Sigmoid colon (tissue), 6 donors: ENCODE measurements at regions not wholly inside any gene's neighbourhood (a gene's known extent, or its start where the extent isn't known, plus 50 kb on each side); places are given as distances from the start of the nearest gene placed in this dataset.
A peak's percentile ranks its signal among the peaks of the same experiment; 100 is the strongest.

ENCODE experiments used
- DNase-seq: peaks from one replicate; pipeline ENCODE4 v3.0.0-alpha.2; 2019
- H3K27ac ChIP-seq, 4 donors: fragments of 200-600 bp; sonication (generic); one replicate each; pipeline ENCODE4 v1.5.1; 2016 to 2019; ENCODE audit warnings: mild to moderate bottlenecking in 1 of 4
- H3K27me3 ChIP-seq, 3 donors: fragments of 200-600 bp; sonication (generic); one replicate each; pipeline ENCODE4 v1.5.1; 2019; ENCODE audit warnings: mild to moderate bottlenecking in 1 of 3
- H3K36me3 ChIP-seq, 4 donors: fragments of 200-600 bp; sonication (generic); one replicate each; pipeline ENCODE4 v1.5.1; 2016 to 2019
- H3K4me1 ChIP-seq, 4 donors: fragments of 200-600 bp; sonication (generic); one replicate each; pipeline ENCODE4 v1.5.1; 2017 to 2019
- H3K4me3 ChIP-seq, 4 donors: fragments of 200-600 bp; sonication (generic); one replicate each; pipeline ENCODE4 v1.5.1; 2017 to 2019; ENCODE audit warnings: mild to moderate bottlenecking in 2 of 4, moderate library complexity in 1 of 4
- H3K9me3 ChIP-seq, 4 donors: fragments of 200-600 bp in 3 of 4; sonication (generic) in 3 of 4; one replicate each; pipeline versions ENCODE4 v1.5.1 to v1.6.1; 2013 to 2019
- EP300 ChIP-seq, 4 donors: sonication (generic); formaldehyde crosslinking; IDR thresholded peaks; one replicate each; pipeline ENCODE4 v1.6.1; 2017; ENCODE audit warnings: antibody characterized with exemption in 4 of 4
- POLR2A ChIP-seq, 2 donors: fragments of 450-650 bp; IDR thresholded peaks; one replicate each; pipeline ENCODE4 v1.6.1; 2016; ENCODE audit warnings: antibody characterized with exemption in 2 of 2, mild to moderate bottlenecking in 2 of 2, moderate library complexity in 2 of 2
- POLR2AphosphoS5 ChIP-seq, 4 donors: sonication (generic); formaldehyde crosslinking; IDR thresholded peaks; one replicate each; pipeline ENCODE4 v1.6.1; 2017; ENCODE audit warnings: antibody characterized with exemption in 4 of 4
- WGBS, 2 donors: extraction: QIAGEN DNeasy Blood & Tissue Kit; methylation state at CpG; one replicate each; pipeline ENCODE4 v1.1.7; 2013; 5-methylcytosine and 5-hydroxymethylcytosine counted together
- intact Hi-C: fragments of 100-400 bp; cut with DNase I; formaldehyde crosslinking; loops from one replicate; pipeline ENCODE4 v1.15.1; 2023
- TF ChIP-seq, protein P1 (sequence below), 4 experiments: fragments of 450-650 bp in 3 of 4; fragments of 200-600 bp in 1 of 4; IDR thresholded peaks; one replicate each; pipeline ENCODE4 v1.5.1; 2016 to 2019; ENCODE audit warnings: antibody characterized with exemption in 4 of 4, mild to moderate bottlenecking in 3 of 4, moderate library complexity in 2 of 4
- donor health status: healthy with polysubstance abuse.
- donor health status: healthy.

DNA sequence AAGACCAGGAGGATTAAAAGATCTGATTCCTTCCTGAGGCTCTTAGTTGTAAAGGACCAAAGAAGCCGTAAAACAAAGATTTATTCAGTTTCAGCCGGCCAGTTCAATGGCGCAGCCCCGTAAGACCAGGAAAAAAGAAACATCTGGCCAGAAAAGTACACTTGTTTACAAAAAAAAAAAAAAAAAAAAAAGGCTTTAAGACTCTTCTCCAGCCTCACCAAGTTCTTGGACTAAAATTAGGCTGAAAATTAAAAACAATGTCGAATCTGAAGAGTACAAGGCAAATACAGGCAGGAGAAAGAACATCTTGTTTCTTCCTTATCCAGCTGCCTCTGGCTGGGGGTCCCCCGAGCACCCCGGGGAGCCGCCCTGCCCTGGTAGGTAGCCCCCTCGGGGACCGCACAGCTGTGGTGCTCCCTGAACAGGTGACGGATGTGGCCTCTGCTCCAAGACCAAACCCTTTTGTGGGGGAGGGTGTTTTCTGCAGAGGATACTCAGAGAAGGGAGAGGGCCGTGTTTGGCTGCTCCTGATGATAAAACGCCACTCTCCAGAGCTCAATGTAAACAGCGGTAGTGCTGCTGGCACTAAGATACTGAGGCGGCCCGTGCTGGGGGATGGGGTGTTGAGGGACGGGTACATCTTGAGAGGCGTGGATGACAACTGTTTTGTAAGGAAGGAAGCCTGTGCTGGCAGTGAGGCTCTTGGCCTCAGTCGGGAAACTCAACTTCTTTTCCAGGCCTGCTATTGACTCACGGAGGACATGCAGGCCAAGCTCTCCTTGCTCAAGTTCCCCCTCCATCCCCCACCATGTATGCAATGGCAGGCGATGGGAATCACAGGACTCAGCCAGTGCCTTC is 201.0 kb upstream of the DIO3 start:
- Histone ChIP-seq H3K4me3 (peak overlapping the region in 1 of 4 donors; percentile 13), H3K27ac (peak overlapping the region; percentile 74 to 93 (median 90)), H3K4me1 (peaks cover 6 to 78% (median 71%) of the 10 kb centered on the region in 4 donors), H3K27me3 (no peaks in the 10 kb centered on the region), H3K9me3 (no peaks in the 10 kb centered on the region), H3K36me3 (no peaks in the 10 kb centered on the region)
- peak; percentile 98 for DNase-seq
- peak; percentile 33 to 86 (median 74) for TF ChIP-seq EP300 (IDR thresholded peaks at IDR 0.05)
- TF ChIP-seq, protein P1, sequence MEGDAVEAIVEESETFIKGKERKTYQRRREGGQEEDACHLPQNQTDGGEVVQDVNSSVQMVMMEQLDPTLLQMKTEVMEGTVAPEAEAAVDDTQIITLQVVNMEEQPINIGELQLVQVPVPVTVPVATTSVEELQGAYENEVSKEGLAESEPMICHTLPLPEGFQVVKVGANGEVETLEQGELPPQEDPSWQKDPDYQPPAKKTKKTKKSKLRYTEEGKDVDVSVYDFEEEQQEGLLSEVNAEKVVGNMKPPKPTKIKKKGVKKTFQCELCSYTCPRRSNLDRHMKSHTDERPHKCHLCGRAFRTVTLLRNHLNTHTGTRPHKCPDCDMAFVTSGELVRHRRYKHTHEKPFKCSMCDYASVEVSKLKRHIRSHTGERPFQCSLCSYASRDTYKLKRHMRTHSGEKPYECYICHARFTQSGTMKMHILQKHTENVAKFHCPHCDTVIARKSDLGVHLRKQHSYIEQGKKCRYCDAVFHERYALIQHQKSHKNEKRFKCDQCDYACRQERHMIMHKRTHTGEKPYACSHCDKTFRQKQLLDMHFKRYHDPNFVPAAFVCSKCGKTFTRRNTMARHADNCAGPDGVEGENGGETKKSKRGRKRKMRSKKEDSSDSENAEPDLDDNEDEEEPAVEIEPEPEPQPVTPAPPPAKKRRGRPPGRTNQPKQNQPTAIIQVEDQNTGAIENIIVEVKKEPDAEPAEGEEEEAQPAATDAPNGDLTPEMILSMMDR (IDR thresholded peaks at IDR 0.05): no peak
- TF ChIP-seq POLR2AphosphoS5 (IDR thresholded peaks at IDR 0.05): peak; percentile 77 to 92 (median 90)
- WGBS, 2 donors: 34 to 40% methylated on average over 21 of the region's 21 CpGs
- intact Hi-C loops: loop anchor here (10.0 kb wide), 1 partner anchor 655 kb away; no protein-coding TSS in a partner anchor

DNA sequence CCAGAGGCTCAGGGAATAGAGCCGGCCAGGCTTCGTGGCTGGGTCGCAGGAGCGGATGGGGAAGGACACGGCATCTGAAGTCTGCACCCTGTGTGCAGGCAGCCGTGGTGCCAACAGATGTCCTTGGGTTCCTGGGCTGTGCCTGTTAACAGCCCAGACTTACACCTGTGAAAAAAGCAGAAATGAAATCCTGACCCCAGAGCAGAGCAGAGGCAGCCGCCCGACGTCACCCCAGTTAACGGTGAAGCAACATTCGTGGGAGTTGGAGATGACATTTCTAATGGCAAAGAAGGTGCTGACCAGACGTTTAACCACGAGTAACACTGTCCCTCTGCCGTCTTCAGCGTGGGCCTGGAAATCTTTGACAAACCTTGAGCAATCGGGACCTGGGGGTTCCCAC is 200.3 kb upstream of the DIO3 start:
- Histone ChIP-seq H3K4me3 (peak overlapping the region in 1 of 4 donors; percentile 3), H3K36me3 (no peaks in the 10 kb centered on the region), H3K9me3 (no peaks in the 10 kb centered on the region), H3K4me1 (peaks cover 6 to 85% (median 79%) of the 10 kb centered on the region in 4 donors), H3K27me3 (no peaks in the 10 kb centered on the region), H3K27ac (peak overlapping the region; percentile 74 to 93 (median 90))
- 62 to 84% methylated on average over 16 of the region's 16 CpGs for WGBS, 2 donors
- peak; percentile 75 for DNase-seq
- intact Hi-C loops: loop anchor here (10.0 kb wide), 1 partner anchor 656 kb away; no protein-coding TSS in a partner anchor
- TF ChIP-seq, protein P1 (IDR thresholded peaks at IDR 0.05): no peak
- TF ChIP-seq POLR2AphosphoS5 (IDR thresholded peaks at IDR 0.05): peak in 1 of 4 donors; percentile 39

DNA sequence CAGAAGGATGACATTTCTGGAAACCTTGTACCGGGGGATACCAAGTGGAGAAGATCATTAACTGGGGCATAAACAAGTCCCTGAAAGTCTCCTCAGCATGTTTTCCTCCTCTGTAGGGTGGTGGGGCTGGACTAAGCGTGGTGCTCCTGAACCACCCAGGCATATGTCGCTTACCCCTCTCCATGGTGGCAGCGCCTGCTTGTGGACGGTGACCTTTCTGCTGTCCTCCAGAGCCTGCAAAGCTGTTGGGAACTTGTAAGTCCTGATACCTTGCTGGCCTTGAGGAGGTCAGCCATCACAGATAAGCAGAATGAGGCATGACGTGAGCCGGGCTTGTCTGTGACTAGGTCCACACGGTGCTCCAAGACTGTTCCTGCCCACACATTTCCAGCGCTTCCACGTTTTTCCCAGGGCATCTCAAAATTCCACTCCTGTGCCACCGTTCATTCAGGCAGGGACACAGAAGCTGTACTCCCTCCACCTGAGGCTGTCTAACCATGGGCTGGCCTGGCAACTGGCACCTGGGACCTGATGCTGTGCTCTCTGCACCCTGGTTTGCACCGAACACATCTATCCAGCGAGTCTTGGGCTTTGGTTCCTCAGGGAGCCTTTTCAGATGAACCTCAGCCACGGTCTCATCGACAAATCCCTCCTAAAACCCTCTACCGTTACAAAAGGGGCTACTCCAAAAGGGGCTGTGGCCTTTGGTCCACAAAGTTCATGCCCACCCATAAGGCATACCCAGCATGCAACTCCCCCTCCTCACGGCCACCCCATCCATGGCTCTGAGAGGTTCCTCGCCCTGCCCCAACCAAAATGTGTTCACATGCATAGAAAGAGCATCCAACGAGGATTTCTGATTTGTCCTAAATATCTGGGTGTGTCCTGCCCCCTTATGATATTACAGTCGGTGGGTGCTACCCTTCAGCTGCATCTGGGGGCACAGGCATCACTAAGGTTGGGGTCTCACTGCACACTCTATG is 199.6 kb upstream of the DIO3 start:
- TF ChIP-seq EP300 (IDR thresholded peaks at IDR 0.05) (no peak), POLR2A (IDR thresholded peaks at IDR 0.05) (no peak), POLR2AphosphoS5 (IDR thresholded peaks at IDR 0.05) (no peak)
- TF ChIP-seq, protein P1 (IDR thresholded peaks at IDR 0.05): no peak
- DNase-seq: peak; percentile 61
- H3K27ac ChIP-seq: peak overlapping the region; percentile 74 to 93 (median 90)
- no peaks in the 10 kb centered on the region for H3K9me3 ChIP-seq
- intact Hi-C loops: loop anchor here (10.0 kb wide), 1 partner anchor 657 kb away; no protein-coding TSS in a partner anchor
- H3K27me3 ChIP-seq: no peaks in the 10 kb centered on the region
- H3K36me3 ChIP-seq: no peaks in the 10 kb centered on the region
- H3K4me3 ChIP-seq: no peak overlapping the region
- 86 to 90% methylated on average over 20 of the region's 20 CpGs for WGBS, 2 donors
- peaks cover 6 to 89% (median 82%) of the 10 kb centered on the region in 4 donors for H3K4me1 ChIP-seq

DNA sequence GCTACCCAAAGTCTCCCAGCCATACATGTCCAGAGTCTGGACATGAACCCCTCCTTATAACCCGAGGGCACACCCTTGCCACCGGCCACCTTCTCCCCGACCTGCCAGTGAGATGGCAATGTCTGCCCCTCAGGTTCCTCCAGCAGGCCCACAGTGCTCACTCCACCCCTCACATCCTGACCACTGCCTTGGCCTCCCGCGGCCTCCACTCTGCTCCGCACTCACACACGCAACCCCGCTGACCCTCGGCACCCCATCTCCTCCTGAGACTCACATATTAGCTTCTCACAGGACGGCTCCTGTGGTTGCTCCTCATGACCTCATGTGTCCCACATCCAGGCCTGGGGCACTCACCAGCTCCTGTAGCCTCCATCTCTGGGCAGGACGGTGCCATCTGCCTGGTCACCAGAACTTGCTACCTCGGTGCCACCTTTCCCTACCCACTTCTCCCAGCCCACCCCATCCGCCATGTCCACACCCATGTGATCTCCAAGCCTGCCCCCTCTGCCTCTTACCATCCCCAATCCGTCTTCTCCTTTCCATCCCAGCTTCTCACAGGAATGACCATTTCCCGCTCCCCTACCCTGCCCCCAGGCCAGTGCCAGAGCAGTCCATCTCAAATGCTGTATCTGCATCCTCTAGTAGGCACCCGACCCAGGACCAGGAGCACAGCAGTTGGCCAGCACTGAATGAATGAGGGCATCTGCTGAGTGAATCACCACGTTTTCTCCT is 198.6 kb upstream of the DIO3 start:
- Histone ChIP-seq H3K27me3 (no peaks in the 10 kb centered on the region), H3K4me3 (no peak overlapping the region), H3K27ac (peak overlapping the region in 3 of 4 donors; percentile 93 to 95 (median 93)), H3K4me1 (peaks cover 6 to 86% (median 82%) of the 10 kb centered on the region in 4 donors), H3K9me3 (no peaks in the 10 kb centered on the region), H3K36me3 (no peaks in the 10 kb centered on the region)
- WGBS, 2 donors: 85 to 87% methylated on average over 17 of the region's 17 CpGs
- no peak for TF ChIP-seq POLR2AphosphoS5 (IDR thresholded peaks at IDR 0.05)
- TF ChIP-seq EP300 (IDR thresholded peaks at IDR 0.05): no peak
- no peak for TF ChIP-seq POLR2A (IDR thresholded peaks at IDR 0.05)
- TF ChIP-seq, protein P1 (IDR thresholded peaks at IDR 0.05): no peak
- DNase-seq: peak; percentile 65
- intact Hi-C loops: loop anchor here (10.0 kb wide), 1 partner anchor 658 kb away; no protein-coding TSS in a partner anchor
